Liver (tissue), 7 donors: ENCODE measurements at regions not wholly inside any gene's neighbourhood (a gene's known extent, or its start where the extent isn't known, plus 50 kb on each side); places are given as distances from the start of the nearest gene placed in this dataset.

Experiments used
- DNase-seq: peaks from one replicate; pipeline ENCODE4 v3.0.0-alpha.2; 2017; ENCODE audit warnings: low spot score
- H3K27ac ChIP-seq, 2 donors: one replicate each; pipeline ENCODE4 v1.7.0; 2013; ENCODE audit warnings: inconsistent platforms in 2 of 2, low read length in 2 of 2, control low read depth in 1 of 2, low read depth in 1 of 2, mild to moderate bottlenecking in 1 of 2
- H3K27me3 ChIP-seq, 4 donors: one replicate each; pipeline versions ENCODE4 v1.6.1 to v1.7.0; 2013; ENCODE audit warnings: low read length in 3 of 4, inconsistent platforms in 1 of 4, mild to moderate bottlenecking in 1 of 4, moderate library complexity in 1 of 4; ENCODE audit not compliant: control insufficient read depth in 4 of 4, insufficient read depth in 4 of 4
- H3K36me3 ChIP-seq, 4 donors: one replicate each; pipeline versions ENCODE4 v1.6.1 to v1.7.0; 2013; ENCODE audit warnings: low read length in 3 of 4, mild to moderate bottlenecking in 3 of 4, low read depth in 1 of 4, moderate library complexity in 1 of 4; ENCODE audit not compliant: control insufficient read depth in 4 of 4, insufficient read depth in 3 of 4
- H3K4me1 ChIP-seq, 4 donors: one replicate each; pipeline versions ENCODE4 v1.6.1 to v1.7.0; 2013; ENCODE audit warnings: low read length in 3 of 4, mild to moderate bottlenecking in 3 of 4, moderate library complexity in 1 of 4; ENCODE audit not compliant: control insufficient read depth in 4 of 4, insufficient read depth in 4 of 4
- H3K4me3 ChIP-seq, 3 donors: one replicate each; pipeline versions ENCODE4 v1.6.1 to v1.7.0; 2013; ENCODE audit warnings: low read length in 3 of 3, control low read depth in 1 of 3, low read depth in 1 of 3, mild to moderate bottlenecking in 1 of 3
- H3K9ac ChIP-seq, 2 donors: one replicate each; pipeline ENCODE4 v1.7.0; 2013; ENCODE audit warnings: low read length in 2 of 2, mild to moderate bottlenecking in 2 of 2, moderate library complexity in 2 of 2, control low read depth in 1 of 2, low read depth in 1 of 2
- H3K9me3 ChIP-seq, 4 donors: one replicate each; pipeline versions ENCODE4 v1.6.1 to v1.7.0; 2013; ENCODE audit warnings: low read length in 3 of 4; ENCODE audit not compliant: control insufficient read depth in 4 of 4
- EGR1 ChIP-seq, 2 donors: IDR thresholded peaks; 2 replicates each; pipeline ENCODE4 v1.6.1; 2016 to 2018; ENCODE audit warnings: antibody characterized with exemption in 2 of 2, low read depth in 2 of 2
- FOXA1 ChIP-seq: IDR thresholded peaks from 2 replicates; pipeline ENCODE4 v1.6.1; 2016; ENCODE audit warnings: antibody characterized with exemption
- GABPA ChIP-seq, 2 donors: IDR thresholded peaks in 1 of 2; conservative IDR thresholded peaks in 1 of 2; 2 replicates each; pipeline ENCODE4 v1.6.1; 2016; ENCODE audit warnings: antibody characterized with exemption in 2 of 2, mild to moderate bottlenecking in 1 of 2, moderate library complexity in 1 of 2
- HNF4A ChIP-seq, 2 donors: conservative IDR thresholded peaks; 2 replicates each; pipeline ENCODE4 v1.6.1; 2016; ENCODE audit warnings: antibody characterized with exemption in 2 of 2, mild to moderate bottlenecking in 2 of 2
- JUND ChIP-seq, 2 donors: IDR thresholded peaks; 2 replicates each; pipeline ENCODE4 v1.6.1; 2016; ENCODE audit warnings: antibody characterized with exemption in 2 of 2
- NR2F2 ChIP-seq: IDR thresholded peaks from 2 replicates; pipeline ENCODE4 v1.6.1; 2016; ENCODE audit warnings: antibody characterized with exemption
- RAD21 ChIP-seq, 2 donors: IDR thresholded peaks; 2 replicates each; pipeline ENCODE4 v1.6.1; 2016; ENCODE audit warnings: antibody characterized with exemption in 2 of 2, mild to moderate bottlenecking in 2 of 2
- RXRA ChIP-seq, 2 donors: IDR thresholded peaks; 2 replicates each; pipeline ENCODE4 v1.6.1; 2017 to 2018; ENCODE audit warnings: antibody characterized with exemption in 2 of 2, mild to moderate bottlenecking in 1 of 2
- TAF1 ChIP-seq: conservative IDR thresholded peaks from 2 replicates; pipeline ENCODE4 v1.6.1; 2016; ENCODE audit warnings: antibody characterized with exemption, mild to moderate bottlenecking
- YY1 ChIP-seq: IDR thresholded peaks from 2 replicates; pipeline ENCODE4 v1.6.1; 2016; ENCODE audit warnings: antibody characterized with exemption, mild to moderate bottlenecking
- WGBS: extraction: QIAGEN DNeasy Blood & Tissue Kit; methylation state at CpG from one replicate; pipeline ENCODE4 v1.1.7; 2013; 5-methylcytosine and 5-hydroxymethylcytosine counted together
- TF ChIP-seq, protein P1 (sequence below): IDR thresholded peaks from 2 replicates; pipeline ENCODE4 v1.6.1; 2016; ENCODE audit warnings: antibody characterized with exemption
- TF ChIP-seq, protein P2 (sequence below): IDR thresholded peaks from 2 replicates; pipeline ENCODE4 v1.6.1; 2016; ENCODE audit warnings: antibody characterized with exemption, mild to moderate bottlenecking
- donor health status: healthy.
- donor health status: healthy.
- donor health status: healthy.
- donor health status: healthy.

DNA sequence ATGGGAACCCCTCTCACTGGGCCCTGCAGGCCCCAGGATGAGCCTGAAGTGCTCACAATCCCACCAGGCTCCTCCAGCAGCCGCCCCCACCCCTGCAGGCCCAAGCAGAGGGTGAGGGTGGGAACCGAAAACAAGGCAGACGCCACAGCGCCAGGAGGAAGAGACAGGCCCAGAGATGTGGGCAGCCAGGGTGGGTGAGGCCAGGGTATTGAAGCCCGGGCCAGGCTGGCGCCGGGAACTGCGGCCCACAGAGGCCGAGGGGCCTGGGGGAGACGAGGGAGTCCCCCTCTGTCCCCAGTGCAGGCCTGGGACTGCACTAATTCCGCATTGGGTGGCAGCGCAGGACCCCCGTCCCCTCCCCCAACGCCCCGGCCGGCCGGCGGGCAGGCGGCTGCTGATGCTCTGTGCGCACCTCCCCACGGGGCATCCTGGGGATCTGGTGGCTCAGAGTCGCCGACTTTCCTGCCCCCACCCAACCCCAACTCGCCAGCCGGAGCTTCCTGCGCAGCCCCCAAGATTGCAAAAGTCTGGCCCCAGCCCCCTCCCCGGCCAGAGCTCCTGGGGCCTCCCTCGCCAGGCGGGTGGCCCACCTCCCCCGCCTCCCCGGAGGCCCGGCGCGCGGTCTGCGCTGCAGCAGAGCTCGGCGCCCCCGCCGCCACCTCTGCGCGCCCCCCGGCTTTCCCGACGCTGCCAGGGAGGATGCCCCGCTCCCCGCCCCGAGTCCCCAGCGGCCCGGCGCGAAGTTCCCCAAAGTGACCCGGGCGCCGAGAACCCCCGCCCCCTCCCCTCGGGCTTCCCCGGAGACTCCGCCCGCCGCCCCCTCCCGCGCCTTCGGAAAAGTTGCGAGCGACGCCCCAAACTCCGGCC is 107.8 kb downstream of the ENGASE start:
- Histone ChIP-seq H3K27me3 (peaks cover 0 to 22% (median 9%) of the 10 kb centered on the region in 4 donors), H3K4me1 (peaks cover 2 to 7% (median 3%) of the 10 kb centered on the region in 4 donors), H3K4me3 (no peak overlapping the region), H3K9ac (no peak overlapping the region), H3K27ac (no peak overlapping the region), H3K36me3 (no peaks in the 10 kb centered on the region), H3K9me3 (no peaks in the 10 kb centered on the region)
- no peak for DNase-seq
- TF ChIP-seq, protein P1, sequence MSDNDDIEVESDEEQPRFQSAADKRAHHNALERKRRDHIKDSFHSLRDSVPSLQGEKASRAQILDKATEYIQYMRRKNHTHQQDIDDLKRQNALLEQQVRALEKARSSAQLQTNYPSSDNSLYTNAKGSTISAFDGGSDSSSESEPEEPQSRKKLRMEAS, result no peak
- TF ChIP-seq, protein P2, sequence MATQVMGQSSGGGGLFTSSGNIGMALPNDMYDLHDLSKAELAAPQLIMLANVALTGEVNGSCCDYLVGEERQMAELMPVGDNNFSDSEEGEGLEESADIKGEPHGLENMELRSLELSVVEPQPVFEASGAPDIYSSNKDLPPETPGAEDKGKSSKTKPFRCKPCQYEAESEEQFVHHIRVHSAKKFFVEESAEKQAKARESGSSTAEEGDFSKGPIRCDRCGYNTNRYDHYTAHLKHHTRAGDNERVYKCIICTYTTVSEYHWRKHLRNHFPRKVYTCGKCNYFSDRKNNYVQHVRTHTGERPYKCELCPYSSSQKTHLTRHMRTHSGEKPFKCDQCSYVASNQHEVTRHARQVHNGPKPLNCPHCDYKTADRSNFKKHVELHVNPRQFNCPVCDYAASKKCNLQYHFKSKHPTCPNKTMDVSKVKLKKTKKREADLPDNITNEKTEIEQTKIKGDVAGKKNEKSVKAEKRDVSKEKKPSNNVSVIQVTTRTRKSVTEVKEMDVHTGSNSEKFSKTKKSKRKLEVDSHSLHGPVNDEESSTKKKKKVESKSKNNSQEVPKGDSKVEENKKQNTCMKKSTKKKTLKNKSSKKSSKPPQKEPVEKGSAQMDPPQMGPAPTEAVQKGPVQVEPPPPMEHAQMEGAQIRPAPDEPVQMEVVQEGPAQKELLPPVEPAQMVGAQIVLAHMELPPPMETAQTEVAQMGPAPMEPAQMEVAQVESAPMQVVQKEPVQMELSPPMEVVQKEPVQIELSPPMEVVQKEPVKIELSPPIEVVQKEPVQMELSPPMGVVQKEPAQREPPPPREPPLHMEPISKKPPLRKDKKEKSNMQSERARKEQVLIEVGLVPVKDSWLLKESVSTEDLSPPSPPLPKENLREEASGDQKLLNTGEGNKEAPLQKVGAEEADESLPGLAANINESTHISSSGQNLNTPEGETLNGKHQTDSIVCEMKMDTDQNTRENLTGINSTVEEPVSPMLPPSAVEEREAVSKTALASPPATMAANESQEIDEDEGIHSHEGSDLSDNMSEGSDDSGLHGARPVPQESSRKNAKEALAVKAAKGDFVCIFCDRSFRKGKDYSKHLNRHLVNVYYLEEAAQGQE, result no peak
- no peak for TF ChIP-seq EGR1 (IDR thresholded peaks at IDR 0.05; ENCODE audit: low read depth in 2 of 2)
- 8% methylated on average over 68 of the region's 68 CpGs for WGBS

DNA sequence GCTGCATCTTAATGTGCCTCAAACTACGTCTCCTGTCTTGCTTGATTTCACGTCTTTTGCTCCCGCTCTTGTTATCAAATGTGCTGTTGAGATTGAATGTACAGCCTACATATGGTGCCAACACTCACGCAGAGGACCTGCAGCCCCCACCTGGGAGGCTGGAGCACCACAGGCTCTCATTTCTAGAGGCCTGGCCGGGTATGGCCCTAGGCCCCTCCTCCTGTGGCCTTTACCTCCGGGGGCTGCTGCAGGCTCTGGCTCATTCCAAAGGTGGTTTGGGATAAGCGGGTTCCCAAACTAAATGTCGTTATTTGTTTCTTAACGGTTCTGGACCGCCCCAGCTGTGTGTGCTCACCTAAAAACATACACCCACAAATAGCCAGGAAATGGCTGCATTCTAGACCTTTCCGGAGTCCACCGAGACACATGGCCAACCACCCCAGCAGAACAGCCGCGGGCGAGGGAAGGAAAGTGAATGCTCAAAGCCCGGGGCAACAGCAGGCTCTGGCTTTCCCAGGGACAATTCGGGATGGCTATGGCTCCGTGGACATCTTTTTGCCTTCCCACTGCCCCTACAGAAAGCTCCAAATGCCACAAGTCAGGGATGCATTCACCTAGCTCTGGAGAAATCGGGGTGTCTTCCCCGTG is 105.9 kb downstream of the ENGASE start:
- Histone ChIP-seq H3K36me3 (no peaks in the 10 kb centered on the region), H3K9ac (no peak overlapping the region), H3K9me3 (no peaks in the 10 kb centered on the region), H3K4me1 (peaks cover 2 to 7% (median 3%) of the 10 kb centered on the region in 4 donors), H3K4me3 (no peak overlapping the region), H3K27me3 (peaks cover 0 to 19% (median 6%) of the 10 kb centered on the region in 4 donors), H3K27ac (no peak overlapping the region)
- DNase-seq, result no peak
- TF ChIP-seq RXRA (IDR thresholded peaks at IDR 0.05) (no peak), NR2F2 (no peak)
- WGBS, result 71% methylated on average over 20 of the region's 20 CpGs

DNA sequence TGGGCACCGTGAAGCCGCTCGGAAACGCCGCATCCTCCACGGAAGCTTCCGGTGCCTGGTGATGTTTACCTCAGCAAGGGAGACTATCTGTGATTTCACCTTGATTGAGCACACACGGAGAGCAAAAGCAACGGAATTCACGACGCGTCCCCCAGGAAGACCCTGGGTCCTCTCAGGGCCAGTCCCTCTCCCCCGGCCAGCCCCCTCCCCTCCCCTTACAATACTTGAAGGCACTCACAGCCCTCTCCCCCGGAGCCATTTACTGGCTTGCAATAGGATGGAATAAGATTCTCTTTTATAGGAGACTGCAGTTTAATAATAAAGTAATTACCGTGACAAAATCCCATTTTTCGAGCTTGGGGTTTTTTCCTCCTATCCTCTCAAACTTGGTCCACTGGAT is 104.7 kb downstream of the ENGASE start:
- no peaks in the 10 kb centered on the region for H3K9me3 ChIP-seq
- H3K4me3 ChIP-seq, result no peak overlapping the region
- no peak for TF ChIP-seq YY1
- no peak for DNase-seq
- H3K4me1 ChIP-seq, result peaks cover 2 to 7% (median 3%) of the 10 kb centered on the region in 4 donors
- H3K9ac ChIP-seq, result no peak overlapping the region
- H3K27me3 ChIP-seq, result peaks cover 0 to 19% (median 1%) of the 10 kb centered on the region in 4 donors
- H3K27ac ChIP-seq, result no peak overlapping the region
- H3K36me3 ChIP-seq, result no peaks in the 10 kb centered on the region
- WGBS, result 82% methylated on average over 16 of the region's 16 CpGs

DNA sequence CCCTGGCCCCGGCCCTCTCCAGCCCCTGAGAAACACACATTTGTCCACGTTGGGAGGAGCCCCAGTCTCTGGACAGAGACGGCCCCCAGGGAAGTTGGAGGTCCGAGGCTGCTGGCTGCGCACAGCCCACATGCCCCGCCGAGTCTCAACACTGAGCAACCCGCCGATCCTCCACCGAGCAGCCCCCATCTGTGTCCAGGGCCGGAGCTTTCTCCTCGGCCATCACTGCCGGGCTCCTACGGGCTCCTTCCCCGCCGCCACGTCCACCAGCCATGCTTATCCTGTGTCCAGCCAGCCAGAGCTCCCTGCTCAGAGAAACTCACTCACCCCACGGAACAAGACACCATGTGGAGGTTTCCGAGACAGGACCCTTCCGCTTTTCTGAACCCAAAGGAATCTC is 103.3 kb downstream of the ENGASE start:
- no peak overlapping the region for H3K27ac ChIP-seq
- no peaks in the 10 kb centered on the region for H3K9me3 ChIP-seq
- no peak for DNase-seq
- no peak overlapping the region for H3K9ac ChIP-seq
- H3K4me3 ChIP-seq, result no peak overlapping the region
- 77% methylated on average over 20 of the region's 20 CpGs for WGBS
- H3K27me3 ChIP-seq, result peaks cover 0 to 17% (median 0%) of the 10 kb centered on the region in 4 donors
- H3K4me1 ChIP-seq, result no peaks in the 10 kb centered on the region
- H3K36me3 ChIP-seq, result no peaks in the 10 kb centered on the region
- no peak for TF ChIP-seq TAF1
- TF ChIP-seq JUND (IDR thresholded peaks at IDR 0.05), result no peak
- TF ChIP-seq GABPA (IDR thresholded peaks at IDR 0.05 in 1 of 2, conservative IDR thresholded peaks at IDR 0.05 in 1 of 2), result no peak
- no peak for TF ChIP-seq HNF4A (conservative IDR thresholded peaks at IDR 0.05)
- no peak for TF ChIP-seq NR2F2
- TF ChIP-seq FOXA1, result no peak
- no peak for TF ChIP-seq RAD21 (IDR thresholded peaks at IDR 0.05)
